ENCODE measurements at regions not wholly inside any gene's neighbourhood (a gene's known extent, or its start where the extent isn't known, plus 50 kb on each side); places are given as distances from the start of the nearest gene placed in this dataset.

GRCh38 chr1:192913683-192914082, 104.8 kb downstream of the RGS2 start:
- Histone ChIP-seq H3K27ac (ENCODE audit: low read depth in 2 of 2, low read length in 2 of 2) (no peak overlapping the region), H3K9me3 (ENCODE audit: control insufficient read depth in 2 of 3, insufficient read depth in 1 of 3, low read length in 3 of 3) (no peaks in the 10 kb centered on the region), H3K9ac (ENCODE audit: low read length in 3 of 3) (no peak overlapping the region), H3K36me3 (ENCODE audit: control insufficient read depth in 2 of 3, insufficient read depth in 3 of 3, low read length in 3 of 3) (no peaks in the 10 kb centered on the region), H3K4me1 (ENCODE audit: control insufficient read depth in 2 of 3, insufficient read depth in 2 of 3, low read depth in 1 of 3, low read length in 3 of 3) (peaks cover 0 to 5% (median 3%) of the 10 kb centered on the region in 3 donors), H3K4me3 (ENCODE audit: low read length in 3 of 3) (no peak overlapping the region), H3K27me3 (ENCODE audit: control insufficient read depth, insufficient read depth, low read length) (no peaks in the 10 kb centered on the region)
- FAIRE-seq: no peak
- TF ChIP-seq, protein P1, sequence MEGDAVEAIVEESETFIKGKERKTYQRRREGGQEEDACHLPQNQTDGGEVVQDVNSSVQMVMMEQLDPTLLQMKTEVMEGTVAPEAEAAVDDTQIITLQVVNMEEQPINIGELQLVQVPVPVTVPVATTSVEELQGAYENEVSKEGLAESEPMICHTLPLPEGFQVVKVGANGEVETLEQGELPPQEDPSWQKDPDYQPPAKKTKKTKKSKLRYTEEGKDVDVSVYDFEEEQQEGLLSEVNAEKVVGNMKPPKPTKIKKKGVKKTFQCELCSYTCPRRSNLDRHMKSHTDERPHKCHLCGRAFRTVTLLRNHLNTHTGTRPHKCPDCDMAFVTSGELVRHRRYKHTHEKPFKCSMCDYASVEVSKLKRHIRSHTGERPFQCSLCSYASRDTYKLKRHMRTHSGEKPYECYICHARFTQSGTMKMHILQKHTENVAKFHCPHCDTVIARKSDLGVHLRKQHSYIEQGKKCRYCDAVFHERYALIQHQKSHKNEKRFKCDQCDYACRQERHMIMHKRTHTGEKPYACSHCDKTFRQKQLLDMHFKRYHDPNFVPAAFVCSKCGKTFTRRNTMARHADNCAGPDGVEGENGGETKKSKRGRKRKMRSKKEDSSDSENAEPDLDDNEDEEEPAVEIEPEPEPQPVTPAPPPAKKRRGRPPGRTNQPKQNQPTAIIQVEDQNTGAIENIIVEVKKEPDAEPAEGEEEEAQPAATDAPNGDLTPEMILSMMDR (IDR thresholded peaks at IDR 0.05; ENCODE audit: borderline replicate concordance, extremely low read depth, insufficient read depth): no peak
- intact Hi-C loops (cut with DNase I): no loop called here
- peak in 1 of 5 donors; percentile 21 for DNase-seq

DNA sequence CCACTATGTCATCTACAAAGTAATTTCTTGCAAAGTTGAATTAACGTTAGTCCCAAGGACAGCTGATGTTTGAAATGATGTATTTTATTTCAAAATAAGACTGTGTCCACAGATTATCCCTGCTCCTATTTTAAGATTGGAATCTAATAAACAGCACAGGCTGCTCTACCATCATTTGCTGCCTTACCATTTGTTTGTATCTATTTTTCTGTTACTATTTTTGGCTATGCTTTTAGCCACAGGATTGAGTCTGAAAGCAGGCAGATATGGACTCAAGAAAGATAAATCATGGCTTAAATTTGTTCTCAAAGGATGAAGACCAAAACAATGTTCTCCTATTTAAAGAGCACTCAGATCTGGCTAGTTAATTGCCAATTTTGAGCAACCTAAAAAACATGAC, 105.3 kb downstream of the RGS2 start:
- H3K27me3 ChIP-seq (ENCODE audit: control insufficient read depth, insufficient read depth, low read length): no peaks in the 10 kb centered on the region
- peaks cover 0 to 5% (median 3%) of the 10 kb centered on the region in 3 donors for H3K4me1 ChIP-seq (ENCODE audit: control insufficient read depth in 2 of 3, insufficient read depth in 2 of 3, low read depth in 1 of 3, low read length in 3 of 3)
- TF ChIP-seq, protein P1 (IDR thresholded peaks at IDR 0.05; ENCODE audit: borderline replicate concordance, extremely low read depth, insufficient read depth): no peak
- no peak for FAIRE-seq
- H3K9me3 ChIP-seq (ENCODE audit: control insufficient read depth in 2 of 3, insufficient read depth in 1 of 3, low read length in 3 of 3): no peaks in the 10 kb centered on the region
- H3K27ac ChIP-seq (ENCODE audit: low read depth in 2 of 2, low read length in 2 of 2): no peak overlapping the region
- no peak overlapping the region for H3K4me3 ChIP-seq (ENCODE audit: low read length in 3 of 3)
- intact Hi-C loops (cut with DNase I): no loop called here
- no peak for DNase-seq
- H3K9ac ChIP-seq (ENCODE audit: low read length in 3 of 3): no peak overlapping the region
- no peaks in the 10 kb centered on the region for H3K36me3 ChIP-seq (ENCODE audit: control insufficient read depth in 2 of 3, insufficient read depth in 3 of 3, low read length in 3 of 3)

DNA sequence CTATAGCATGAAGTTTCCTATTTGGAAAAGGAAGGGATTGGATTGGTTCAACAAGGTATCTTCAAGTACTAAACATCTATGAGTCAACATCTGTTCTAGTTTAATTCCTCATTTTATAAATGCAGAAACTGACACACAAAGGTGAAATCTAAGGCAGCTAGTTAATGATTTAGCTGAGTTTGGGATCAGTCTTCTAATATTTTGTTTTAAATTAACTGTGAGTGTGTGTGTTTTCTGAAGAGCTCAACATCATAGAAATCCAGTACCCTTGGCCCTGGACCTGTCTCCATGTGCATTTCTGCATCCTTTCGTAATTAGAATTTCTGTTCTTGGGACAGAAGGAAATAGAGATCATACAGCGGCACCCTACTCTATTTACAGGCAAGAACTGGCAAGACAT, 105.9 kb downstream of the RGS2 start:
- Histone ChIP-seq H3K27me3 (ENCODE audit: control insufficient read depth, insufficient read depth, low read length) (no peaks in the 10 kb centered on the region), H3K4me1 (ENCODE audit: control insufficient read depth in 2 of 3, insufficient read depth in 2 of 3, low read depth in 1 of 3, low read length in 3 of 3) (peaks cover 0 to 5% (median 3%) of the 10 kb centered on the region in 3 donors), H3K27ac (ENCODE audit: low read depth in 2 of 2, low read length in 2 of 2) (no peak overlapping the region), H3K36me3 (ENCODE audit: control insufficient read depth in 2 of 3, insufficient read depth in 3 of 3, low read length in 3 of 3) (no peaks in the 10 kb centered on the region), H3K9me3 (ENCODE audit: control insufficient read depth in 2 of 3, insufficient read depth in 1 of 3, low read length in 3 of 3) (no peaks in the 10 kb centered on the region), H3K9ac (ENCODE audit: low read length in 3 of 3) (no peak overlapping the region), H3K4me3 (ENCODE audit: low read length in 3 of 3) (no peak overlapping the region)
- DNase-seq (no peak), FAIRE-seq (no peak)
- TF ChIP-seq, protein P1 (IDR thresholded peaks at IDR 0.05; ENCODE audit: borderline replicate concordance, extremely low read depth, insufficient read depth): no peak
- intact Hi-C loops (cut with DNase I): no loop called here

GRCh38 chr1:192916021-192916420, 107.2 kb downstream of the RGS2 start:
- intact Hi-C loops (cut with DNase I): no loop called here
- FAIRE-seq (no peak), DNase-seq (no peak)
- TF ChIP-seq, protein P1 (IDR thresholded peaks at IDR 0.05; ENCODE audit: borderline replicate concordance, extremely low read depth, insufficient read depth): no peak
- Histone ChIP-seq H3K36me3 (ENCODE audit: control insufficient read depth in 2 of 3, insufficient read depth in 3 of 3, low read length in 3 of 3) (no peaks in the 10 kb centered on the region), H3K4me3 (ENCODE audit: low read length in 3 of 3) (no peak overlapping the region), H3K27me3 (ENCODE audit: control insufficient read depth, insufficient read depth, low read length) (no peaks in the 10 kb centered on the region), H3K9me3 (ENCODE audit: control insufficient read depth in 2 of 3, insufficient read depth in 1 of 3, low read length in 3 of 3) (no peaks in the 10 kb centered on the region), H3K9ac (ENCODE audit: low read length in 3 of 3) (no peak overlapping the region), H3K4me1 (ENCODE audit: control insufficient read depth in 2 of 3, insufficient read depth in 2 of 3, low read depth in 1 of 3, low read length in 3 of 3) (peaks cover 0 to 5% (median 3%) of the 10 kb centered on the region in 3 donors), H3K27ac (ENCODE audit: low read depth in 2 of 2, low read length in 2 of 2) (no peak overlapping the region)

All from kidney (tissue), 13 donors.